Adrenal gland (tissue), 9 donors: ENCODE measurements at regions not wholly inside any gene's neighbourhood (a gene's known extent, or its start where the extent isn't known, plus 50 kb on each side); places are given as distances from the start of the nearest gene placed in this dataset.

Experiments used
- DNase-seq, 7 donors: peaks; one replicate each; pipeline ENCODE4 v3.0.0-alpha.2; 2019 to 2020
- H3K27ac ChIP-seq, 5 donors: fragments of 200-600 bp; sonication (generic) in 4 of 5; 1 replicate in 3 of 5; 2 replicates in 2 of 5; pipeline versions ENCODE4 v1.5.1 to v1.8.0; 2016 to 2020; ENCODE audit warnings: mild to moderate bottlenecking in 1 of 5
- H3K27me3 ChIP-seq: fragments of 200-600 bp; 2 replicates; pipeline ENCODE4 v1.8.0; 2021
- H3K36me3 ChIP-seq, 2 donors: fragments of 200-600 bp; replicated peaks in 1 of 2; 1 replicate in 1 of 2; 2 replicates in 1 of 2; pipeline versions ENCODE4 v1.5.1 to v1.8.0; 2018 to 2022
- H3K4me1 ChIP-seq, 2 donors: fragments of 200-600 bp; replicated peaks in 1 of 2; 1 replicate in 1 of 2; 2 replicates in 1 of 2; pipeline versions ENCODE4 v1.5.1 to v1.8.0; 2018 to 2021
- H3K4me3 ChIP-seq, 4 donors: fragments of 200-600 bp; sonication (generic) in 3 of 4; one replicate each; pipeline ENCODE4 v1.5.1; 2016 to 2018
- H3K9me3 ChIP-seq, 3 donors: fragments of 200-600 bp; sonication (generic) in 1 of 3; replicated peaks in 1 of 3; 1 replicate in 2 of 3; 2 replicates in 1 of 3; pipeline versions ENCODE4 v1.5.1 to v1.8.0; 2016 to 2021
- CTCF ChIP-seq, 6 experiments: fragments of 450-650 bp in 4 of 6; fragments of 200-600 bp in 2 of 6; sonication (generic) in 1 of 6; IDR thresholded peaks; 1 replicate in 5 of 6; 2 replicates in 1 of 6; pipeline versions ENCODE4 v1.5.1 to v1.8.0; 2016 to 2021; ENCODE audit warnings: antibody characterized with exemption in 6 of 6, mild to moderate bottlenecking in 2 of 6, moderate library complexity in 1 of 6
- POLR2A ChIP-seq, 2 donors: fragments of 450-650 bp; IDR thresholded peaks; one replicate each; pipeline ENCODE4 v1.6.1; 2017; ENCODE audit warnings: antibody characterized with exemption in 2 of 2, mild to moderate bottlenecking in 2 of 2, moderate library complexity in 1 of 2
- WGBS, 4 donors: extraction: QIAGEN DNeasy Blood & Tissue Kit in 2 of 4; methylation state at CpG; one replicate each; pipeline versions ENCODE4 v1.1.5 to v1.1.7; 2013 to 2017; 5-methylcytosine and 5-hydroxymethylcytosine counted together
- intact Hi-C, 2 donors: fragments of 100-400 bp; cut with DNase I; formaldehyde crosslinking; loops; one replicate each; pipeline versions ENCODE4 v1.14.1 to v1.15.0; 2022 to 2023
- donor health status: healthy with polysubstance abuse.
- donor health status: Bipolar disorder and iron deficiency.
- donor health status: DM: yes; HTN: yes; CAD: no.
- donor health status: DM: no; HTN: no; CAD: no.
- donor health status: DM: no; HTN: no; CAD: no.

- TF ChIP-seq POLR2A (IDR thresholded peaks at IDR 0.05) = no peak
- Histone ChIP-seq H3K9me3 (no peaks in the 10 kb centered on the region), H3K4me1 (no peaks in the 10 kb centered on the region), H3K4me3 (no peak overlapping the region), H3K27ac (no peak overlapping the region), H3K27me3 (no peaks in the 10 kb centered on the region), H3K36me3 (no peaks in the 10 kb centered on the region)
- intact Hi-C loops = no loop called here
- no peak for DNase-seq
Measured at GRCh38 chr4:130197946-130198345, 1102.0 kb downstream of the C4orf33 start.

- no peak for TF ChIP-seq CTCF (IDR thresholded peaks at IDR 0.05)
- no peak for TF ChIP-seq POLR2A (IDR thresholded peaks at IDR 0.05)
- Histone ChIP-seq H3K27ac (no peak overlapping the region), H3K4me1 (no peaks in the 10 kb centered on the region), H3K9me3 (no peaks in the 10 kb centered on the region), H3K27me3 (no peaks in the 10 kb centered on the region), H3K36me3 (no peaks in the 10 kb centered on the region), H3K4me3 (no peak overlapping the region)
- DNase-seq = no peak
- WGBS, 4 donors = 40 to 74% (median 59%) methylated on average over 1 to 3 of the region's 3 CpGs
- intact Hi-C loops = no loop called here
Measured at GRCh38 chr4:130203571-130203970, 1107.6 kb downstream of the C4orf33 start.

GRCh38 chr4:130210864-130211263 lies 1114.9 kb downstream of the C4orf33 start:
- Histone ChIP-seq H3K4me3 (no peak overlapping the region), H3K36me3 (no peaks in the 10 kb centered on the region), H3K27me3 (no peaks in the 10 kb centered on the region), H3K27ac (no peak overlapping the region), H3K4me1 (no peaks in the 10 kb centered on the region), H3K9me3 (no peaks in the 10 kb centered on the region)
- intact Hi-C loops = no loop called here
- 10 to 22% (median 18%) methylated on average over 1 of the region's 1 CpG for WGBS, 4 donors
- TF ChIP-seq CTCF (IDR thresholded peaks at IDR 0.05) = no peak
- TF ChIP-seq POLR2A (IDR thresholded peaks at IDR 0.05) = no peak
- DNase-seq = no peak

- H3K4me1 ChIP-seq = no peaks in the 10 kb centered on the region
- 54 to 67% (median 62%) methylated on average over 3 of the region's 3 CpGs for WGBS, 4 donors
- H3K4me3 ChIP-seq = no peak overlapping the region
- no peaks in the 10 kb centered on the region for H3K9me3 ChIP-seq
- no peaks in the 10 kb centered on the region for H3K27me3 ChIP-seq
- DNase-seq = no peak
- no peak overlapping the region for H3K27ac ChIP-seq
- no peaks in the 10 kb centered on the region for H3K36me3 ChIP-seq
- intact Hi-C loops = no loop called here
- TF ChIP-seq CTCF (IDR thresholded peaks at IDR 0.05) (no peak), POLR2A (IDR thresholded peaks at IDR 0.05) (no peak)
Measured at GRCh38 chr4:130214268-130214667, 1118.3 kb downstream of the C4orf33 start.

GRCh38 chr4:130233377-130234047 lies 1137.6 kb downstream of the C4orf33 start:
- H3K4me1 ChIP-seq = no peaks in the 10 kb centered on the region
- no peak overlapping the region for H3K4me3 ChIP-seq
- intact Hi-C loops = no loop called here
- H3K36me3 ChIP-seq = no peaks in the 10 kb centered on the region
- no peaks in the 10 kb centered on the region for H3K9me3 ChIP-seq
- WGBS, 4 donors = 49 to 65% (median 56%) methylated on average over 3 of the region's 3 CpGs
- H3K27me3 ChIP-seq = no peaks in the 10 kb centered on the region
- no peak overlapping the region for H3K27ac ChIP-seq
- no peak for DNase-seq
- TF ChIP-seq CTCF (IDR thresholded peaks at IDR 0.05) = no peak
- no peak for TF ChIP-seq POLR2A (IDR thresholded peaks at IDR 0.05)
